ENCODE measurements at regions not wholly inside any gene's neighbourhood (a gene's known extent, or its start where the extent isn't known, plus 50 kb on each side); places are given as distances from the start of the nearest gene placed in this dataset.

- no peak for DNase-seq
- intact Hi-C loops (cut with DNase I): no loop called here
- no peak overlapping the region for H3K4me3 ChIP-seq
These were observed 1088.3 kb upstream of the SEL1L start for GRCh38 chr14:82621881-82622450.

GRCh38 chr14:82626156-82627066 is 1092.8 kb upstream of the SEL1L start:
- 67 to 79% (median 69%) methylated on average over 5 of the region's 5 CpGs for WGBS, 4 donors
- H3K36me3 ChIP-seq (replicated peaks in 1 of 2): no peaks in the 10 kb centered on the region
- no peak overlapping the region for H3K27ac ChIP-seq
- TF ChIP-seq POLR2A (IDR thresholded peaks at IDR 0.05): no peak
- TF ChIP-seq, protein P1, sequence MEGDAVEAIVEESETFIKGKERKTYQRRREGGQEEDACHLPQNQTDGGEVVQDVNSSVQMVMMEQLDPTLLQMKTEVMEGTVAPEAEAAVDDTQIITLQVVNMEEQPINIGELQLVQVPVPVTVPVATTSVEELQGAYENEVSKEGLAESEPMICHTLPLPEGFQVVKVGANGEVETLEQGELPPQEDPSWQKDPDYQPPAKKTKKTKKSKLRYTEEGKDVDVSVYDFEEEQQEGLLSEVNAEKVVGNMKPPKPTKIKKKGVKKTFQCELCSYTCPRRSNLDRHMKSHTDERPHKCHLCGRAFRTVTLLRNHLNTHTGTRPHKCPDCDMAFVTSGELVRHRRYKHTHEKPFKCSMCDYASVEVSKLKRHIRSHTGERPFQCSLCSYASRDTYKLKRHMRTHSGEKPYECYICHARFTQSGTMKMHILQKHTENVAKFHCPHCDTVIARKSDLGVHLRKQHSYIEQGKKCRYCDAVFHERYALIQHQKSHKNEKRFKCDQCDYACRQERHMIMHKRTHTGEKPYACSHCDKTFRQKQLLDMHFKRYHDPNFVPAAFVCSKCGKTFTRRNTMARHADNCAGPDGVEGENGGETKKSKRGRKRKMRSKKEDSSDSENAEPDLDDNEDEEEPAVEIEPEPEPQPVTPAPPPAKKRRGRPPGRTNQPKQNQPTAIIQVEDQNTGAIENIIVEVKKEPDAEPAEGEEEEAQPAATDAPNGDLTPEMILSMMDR (IDR thresholded peaks at IDR 0.05): no peak
- DNase-seq: no peak
- no peak overlapping the region for H3K4me3 ChIP-seq
- intact Hi-C loops (cut with DNase I): no loop called here
- no peaks in the 10 kb centered on the region for H3K4me1 ChIP-seq (replicated peaks in 1 of 2)
- H3K9me3 ChIP-seq (replicated peaks in 1 of 3): no peaks in the 10 kb centered on the region
- no peaks in the 10 kb centered on the region for H3K27me3 ChIP-seq

More at GRCh38 chr14:82621881-82622450, 1088.3 kb upstream of the SEL1L start:
- Histone ChIP-seq H3K27ac (no peak overlapping the region), H3K4me1 (replicated peaks in 1 of 2) (no peaks in the 10 kb centered on the region), H3K27me3 (no peaks in the 10 kb centered on the region), H3K9me3 (replicated peaks in 1 of 3) (no peaks in the 10 kb centered on the region), H3K36me3 (replicated peaks in 1 of 2) (no peaks in the 10 kb centered on the region)
- TF ChIP-seq, protein P1 (IDR thresholded peaks at IDR 0.05): no peak
- no peak for TF ChIP-seq POLR2A (IDR thresholded peaks at IDR 0.05)
- WGBS, 4 donors: 84 to 91% (median 87%) methylated on average over 8 to 9 of the region's 9 CpGs

- H3K4me1 ChIP-seq (replicated peaks in 1 of 2): no peaks in the 10 kb centered on the region
- H3K27ac ChIP-seq: no peak overlapping the region
- H3K9me3 ChIP-seq (replicated peaks in 1 of 3): no peaks in the 10 kb centered on the region
- H3K4me3 ChIP-seq: no peak overlapping the region
- no peaks in the 10 kb centered on the region for H3K27me3 ChIP-seq
- no peak for DNase-seq
- intact Hi-C loops (cut with DNase I): no loop called here
- no peak for TF ChIP-seq POLR2A (IDR thresholded peaks at IDR 0.05)
- TF ChIP-seq, protein P1 (IDR thresholded peaks at IDR 0.05): no peak
- no peaks in the 10 kb centered on the region for H3K36me3 ChIP-seq (replicated peaks in 1 of 2)
These were observed 1102.3 kb upstream of the SEL1L start for GRCh38 chr14:82635915-82636314.

DNA sequence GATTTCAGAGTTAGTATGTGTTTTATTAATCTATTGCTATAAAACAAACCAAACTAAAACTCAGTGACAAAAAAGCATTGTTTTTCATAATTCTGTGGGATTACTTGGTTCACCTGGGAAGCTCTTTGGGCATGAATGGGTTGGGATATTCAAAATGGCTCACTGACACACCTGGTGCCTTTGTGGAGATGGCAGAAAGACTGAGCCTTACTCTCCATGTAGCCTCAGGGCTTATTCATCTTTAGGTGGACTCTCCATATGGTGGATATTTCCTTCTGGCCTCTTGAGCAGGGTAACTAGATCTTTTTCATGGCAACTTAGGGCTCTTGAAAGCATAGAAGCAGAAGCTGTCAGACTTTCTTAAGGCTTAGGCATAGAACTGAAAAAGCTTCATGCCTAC is 1102.8 kb upstream of the SEL1L start:
- intact Hi-C loops (cut with DNase I): no loop called here
- no peaks in the 10 kb centered on the region for H3K27me3 ChIP-seq
- H3K4me1 ChIP-seq (replicated peaks in 1 of 2): no peaks in the 10 kb centered on the region
- H3K4me3 ChIP-seq: no peak overlapping the region
- H3K9me3 ChIP-seq (replicated peaks in 1 of 3): no peaks in the 10 kb centered on the region
- no peaks in the 10 kb centered on the region for H3K36me3 ChIP-seq (replicated peaks in 1 of 2)
- H3K27ac ChIP-seq: no peak overlapping the region
- TF ChIP-seq, protein P1 (IDR thresholded peaks at IDR 0.05): no peak
- no peak for TF ChIP-seq POLR2A (IDR thresholded peaks at IDR 0.05)
- no peak for DNase-seq
